SK-N-SH treated with all-trans-retinoic acid at 6 μM for 48 hours (cell line): ENCODE measurements at regions not wholly inside any gene's neighbourhood (a gene's known extent, or its start where the extent isn't known, plus 50 kb on each side); places are given as distances from the start of the nearest gene placed in this dataset.

Source experiments
- ARNTL ChIP-seq: fragments of 450-650 bp; formaldehyde crosslinking; IDR thresholded peaks from 2 replicates; pipeline ENCODE4 v1.5.0; 2020; ENCODE audit warnings: low read depth, mild to moderate bottlenecking, moderate library complexity, borderline replicate concordance
- ESRRG ChIP-seq: fragments of 250-450 bp; sonication (Bioruptor Pico); IDR thresholded peaks from 2 replicates; pipeline ENCODE4 v1.6.1; 2021; ENCODE audit warnings: mild to moderate bottlenecking
- TCF4 ChIP-seq: fragments of 250-450 bp; sonication (Bioruptor Pico); IDR thresholded peaks from 2 replicates; pipeline ENCODE4 v1.8.0; 2021; ENCODE audit warnings: mild to moderate bottlenecking, moderate library complexity, borderline replicate concordance
- TOX ChIP-seq: fragments of 250-450 bp; sonication (Bioruptor Pico); IDR thresholded peaks from 2 replicates; pipeline ENCODE4 v1.8.0; 2021; ENCODE audit warnings: mild to moderate bottlenecking, moderate library complexity, borderline replicate concordance
- ZC3H10 ChIP-seq: fragments of 250-450 bp; sonication (Bioruptor Pico); IDR thresholded peaks from 2 replicates; pipeline ENCODE4 v1.5.1; 2021; ENCODE audit warnings: mild to moderate bottlenecking, moderate library complexity
- ZFP3 ChIP-seq: fragments of 250-450 bp; sonication (Bioruptor Pico); IDR thresholded peaks from 2 replicates; pipeline ENCODE4 v1.5.0; 2020; ENCODE audit warnings: mild to moderate bottlenecking, moderate library complexity
- ZFP30 ChIP-seq: fragments of 450-650 bp; formaldehyde crosslinking; IDR thresholded peaks from 2 replicates; pipeline ENCODE4 v1.5.0; 2022; ENCODE audit warnings: mild to moderate bottlenecking, moderate library complexity
- TF ChIP-seq, protein P1 (sequence below): fragments of 250-450 bp; sonication (Bioruptor Pico); IDR thresholded peaks from 2 replicates; pipeline ENCODE4 v1.5.1; 2020; ENCODE audit warnings: low read depth, mild to moderate bottlenecking, moderate library complexity
- TF ChIP-seq, protein P2 (sequence below): fragments of 250-450 bp; sonication (Bioruptor Pico); IDR thresholded peaks from 2 replicates; pipeline ENCODE4 v1.8.0; 2020; ENCODE audit warnings: mild to moderate bottlenecking, moderate library complexity, borderline replicate concordance

DNA sequence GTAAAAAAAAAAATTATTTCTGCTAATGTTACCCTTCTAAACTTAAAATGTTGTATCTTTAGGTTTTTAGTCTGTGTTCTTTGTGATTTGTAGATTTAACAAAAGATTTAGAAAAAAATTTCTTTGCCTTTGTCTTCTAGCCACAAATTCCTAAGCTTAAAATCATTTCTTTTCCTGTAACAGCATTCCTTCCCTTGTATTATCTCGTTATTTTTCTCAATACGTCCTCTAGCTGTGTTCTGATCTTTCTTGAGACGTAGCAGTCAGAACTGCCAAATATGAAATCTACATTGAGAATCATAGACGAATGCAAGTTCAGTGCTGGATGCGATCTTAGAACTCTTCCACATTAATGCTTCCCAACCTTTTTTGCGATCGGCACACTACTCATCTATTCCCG lies 283.1 kb downstream of the UTRN start:
- TF ChIP-seq ZFP3 (no peak), TCF4 (CRISPR knock-in tag) (no peak), ARNTL (CRISPR knock-in tag) (no peak), ZC3H10 (CRISPR knock-in tag) (no peak), ESRRG (CRISPR knock-in tag) (no peak), TOX (CRISPR knock-in tag) (no peak), ZFP30 (no peak)
- TF ChIP-seq, protein P1, sequence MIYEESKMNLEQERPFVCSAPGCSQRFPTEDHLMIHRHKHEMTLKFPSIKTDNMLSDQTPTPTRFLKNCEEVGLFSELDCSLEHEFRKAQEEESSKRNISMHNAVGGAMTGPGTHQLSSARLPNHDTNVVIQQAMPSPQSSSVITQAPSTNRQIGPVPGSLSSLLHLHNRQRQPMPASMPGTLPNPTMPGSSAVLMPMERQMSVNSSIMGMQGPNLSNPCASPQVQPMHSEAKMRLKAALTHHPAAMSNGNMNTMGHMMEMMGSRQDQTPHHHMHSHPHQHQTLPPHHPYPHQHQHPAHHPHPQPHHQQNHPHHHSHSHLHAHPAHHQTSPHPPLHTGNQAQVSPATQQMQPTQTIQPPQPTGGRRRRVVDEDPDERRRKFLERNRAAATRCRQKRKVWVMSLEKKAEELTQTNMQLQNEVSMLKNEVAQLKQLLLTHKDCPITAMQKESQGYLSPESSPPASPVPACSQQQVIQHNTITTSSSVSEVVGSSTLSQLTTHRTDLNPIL (CRISPR knock-in tag), result no peak
- TF ChIP-seq, protein P2, sequence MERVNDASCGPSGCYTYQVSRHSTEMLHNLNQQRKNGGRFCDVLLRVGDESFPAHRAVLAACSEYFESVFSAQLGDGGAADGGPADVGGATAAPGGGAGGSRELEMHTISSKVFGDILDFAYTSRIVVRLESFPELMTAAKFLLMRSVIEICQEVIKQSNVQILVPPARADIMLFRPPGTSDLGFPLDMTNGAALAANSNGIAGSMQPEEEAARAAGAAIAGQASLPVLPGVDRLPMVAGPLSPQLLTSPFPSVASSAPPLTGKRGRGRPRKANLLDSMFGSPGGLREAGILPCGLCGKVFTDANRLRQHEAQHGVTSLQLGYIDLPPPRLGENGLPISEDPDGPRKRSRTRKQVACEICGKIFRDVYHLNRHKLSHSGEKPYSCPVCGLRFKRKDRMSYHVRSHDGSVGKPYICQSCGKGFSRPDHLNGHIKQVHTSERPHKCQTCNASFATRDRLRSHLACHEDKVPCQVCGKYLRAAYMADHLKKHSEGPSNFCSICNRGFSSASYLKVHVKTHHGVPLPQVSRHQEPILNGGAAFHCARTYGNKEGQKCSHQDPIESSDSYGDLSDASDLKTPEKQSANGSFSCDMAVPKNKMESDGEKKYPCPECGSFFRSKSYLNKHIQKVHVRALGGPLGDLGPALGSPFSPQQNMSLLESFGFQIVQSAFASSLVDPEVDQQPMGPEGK, result no peak
